CD14-positive monocyte (primary cell): ENCODE measurements at regions not wholly inside any gene's neighbourhood (a gene's known extent, or its start where the extent isn't known, plus 50 kb on each side); places are given as distances from the start of the nearest gene placed in this dataset.

Experiments
- DNase-seq, 3 donors: peaks; one replicate each; pipeline ENCODE4 v3.0.0-alpha.2; 2011 to 2022
- H2AFZ ChIP-seq: 2 replicates; pipeline ENCODE4 v1.6.0; 2012; ENCODE audit warnings: mild to moderate bottlenecking, low read depth, low read length, inconsistent platforms; ENCODE audit not compliant: insufficient read depth, poor library complexity, severe bottlenecking
- H3K27ac ChIP-seq, 2 donors: 1 replicate in 1 of 2; 2 replicates in 1 of 2; pipeline ENCODE4 v1.5.1; 2012 to 2013; ENCODE audit warnings: low read length in 2 of 2, control low read depth in 1 of 2, inconsistent platforms in 1 of 2, low read depth in 1 of 2, mild to moderate bottlenecking in 1 of 2
- H3K27me3 ChIP-seq, 2 donors: one replicate each; pipeline versions ENCODE4 v1.6.0 to v1.6.1; 2011 to 2013; ENCODE audit warnings: low read length in 2 of 2; ENCODE audit not compliant: control insufficient read depth in 2 of 2, insufficient read depth in 2 of 2
- H3K36me3 ChIP-seq, 2 donors: replicated peaks in 1 of 2; 1 replicate in 1 of 2; 2 replicates in 1 of 2; pipeline versions ENCODE4 v1.5.1 to v1.6.1; 2012 to 2013; ENCODE audit warnings: low read length in 2 of 2, control low read depth in 1 of 2, inconsistent platforms in 1 of 2, mild to moderate bottlenecking in 1 of 2; ENCODE audit not compliant: insufficient read depth in 2 of 2, control insufficient read depth in 1 of 2
- H3K4me1 ChIP-seq, 2 donors: 1 replicate in 1 of 2; 2 replicates in 1 of 2; pipeline versions ENCODE4 v1.5.1 to v1.6.1; 2012 to 2013; ENCODE audit warnings: low read length in 2 of 2, control low read depth in 1 of 2, inconsistent platforms in 1 of 2, mild to moderate bottlenecking in 1 of 2, moderate library complexity in 1 of 2; ENCODE audit not compliant: insufficient read depth in 2 of 2, control insufficient read depth in 1 of 2
- H3K4me2 ChIP-seq: replicated peaks from 2 replicates; pipeline ENCODE3; 2012; ENCODE audit warnings: low read length, moderate library complexity, mild to moderate bottlenecking; ENCODE audit not compliant: poor library complexity, severe bottlenecking; ENCODE audit errors: extremely low read depth
- H3K4me3 ChIP-seq, 3 experiments: fragments of 200-600 bp in 1 of 3; sonication (generic) in 1 of 3; replicated peaks in 1 of 3; 1 replicate in 2 of 3; 2 replicates in 1 of 3; pipeline ENCODE4 v1.5.1; 2011 to 2013; ENCODE audit warnings: low read length in 3 of 3, mild to moderate bottlenecking in 3 of 3, control low read depth in 2 of 3, low read depth in 2 of 3, inconsistent platforms in 1 of 3, moderate library complexity in 1 of 3
- H3K79me2 ChIP-seq: 2 replicates; pipeline ENCODE4 v1.6.0; 2012; ENCODE audit warnings: mild to moderate bottlenecking, control low read depth, inconsistent platforms, low read length, moderate library complexity; ENCODE audit not compliant: insufficient read depth
- H3K9ac ChIP-seq: 2 replicates; pipeline ENCODE4 v1.6.0; 2017; ENCODE audit warnings: low read length, mild to moderate bottlenecking; ENCODE audit not compliant: insufficient read depth, poor library complexity, severe bottlenecking
- H3K9me3 ChIP-seq, 2 donors: replicated peaks in 1 of 2; 1 replicate in 1 of 2; 2 replicates in 1 of 2; pipeline versions ENCODE4 v1.5.1 to v1.6.1; 2012 to 2013; ENCODE audit warnings: low read length in 2 of 2, control low read depth in 1 of 2; ENCODE audit not compliant: control insufficient read depth in 1 of 2, insufficient read depth in 1 of 2
- H4K20me1 ChIP-seq: 2 replicates; pipeline ENCODE4 v1.6.0; 2012; ENCODE audit warnings: mild to moderate bottlenecking, low read length, control low read depth, moderate library complexity; ENCODE audit not compliant: insufficient read depth
- H3K27ac Mint-ChIP-seq, 7 donors: one replicate each; pipeline ENCODE4 v1.8.0; 2020; ENCODE audit warnings: mild to moderate bottlenecking in 7 of 7, mixed read lengths in 7 of 7, moderate library complexity in 6 of 7, inconsistent platforms in 2 of 7
- H3K27me3 Mint-ChIP-seq, 3 donors: one replicate each; pipeline ENCODE4 v1.8.0; 2021 to 2022; ENCODE audit warnings: low read depth in 3 of 3, mild to moderate bottlenecking in 3 of 3, mixed read lengths in 3 of 3, moderate library complexity in 3 of 3, inconsistent platforms in 1 of 3
- H3K36me3 Mint-ChIP-seq, 2 donors: one replicate each; pipeline ENCODE4 v1.8.0; 2020; ENCODE audit warnings: mixed read lengths in 2 of 2, inconsistent platforms in 1 of 2, mild to moderate bottlenecking in 1 of 2
- H3K4me1 Mint-ChIP-seq: one replicate; pipeline ENCODE4 v1.8.0; 2020; ENCODE audit warnings: mild to moderate bottlenecking, mixed read lengths
- H3K4me3 Mint-ChIP-seq, 2 donors: one replicate each; pipeline ENCODE4 v1.8.0; 2020; ENCODE audit warnings: mild to moderate bottlenecking in 2 of 2, mixed read lengths in 2 of 2, moderate library complexity in 1 of 2
- H3K9me3 Mint-ChIP-seq, 7 donors: one replicate each; pipeline ENCODE4 v1.8.0; 2020 to 2022; ENCODE audit warnings: mixed read lengths in 7 of 7, mild to moderate bottlenecking in 6 of 7, moderate library complexity in 6 of 7, inconsistent platforms in 2 of 7
- CTCF ChIP-seq: fragments of 200-600 bp; IDR thresholded peaks from one replicate; pipeline ENCODE4 v1.8.0; 2022; ENCODE audit warnings: antibody characterized with exemption, mild to moderate bottlenecking
- WGBS: methylation state at CpG from one replicate; pipeline ENCODE4 v1.1.5; 2013; ENCODE audit warnings: missing lambda C conversion rate; ENCODE audit not compliant: insufficient coverage; 5-methylcytosine and 5-hydroxymethylcytosine counted together
- intact Hi-C, 2 donors: fragments of 100-400 bp; cut with micrococcal nuclease; formaldehyde crosslinking; loops; one replicate each; pipeline versions ENCODE4 v1.15.0 to v1.15.1; 2023

DNA sequence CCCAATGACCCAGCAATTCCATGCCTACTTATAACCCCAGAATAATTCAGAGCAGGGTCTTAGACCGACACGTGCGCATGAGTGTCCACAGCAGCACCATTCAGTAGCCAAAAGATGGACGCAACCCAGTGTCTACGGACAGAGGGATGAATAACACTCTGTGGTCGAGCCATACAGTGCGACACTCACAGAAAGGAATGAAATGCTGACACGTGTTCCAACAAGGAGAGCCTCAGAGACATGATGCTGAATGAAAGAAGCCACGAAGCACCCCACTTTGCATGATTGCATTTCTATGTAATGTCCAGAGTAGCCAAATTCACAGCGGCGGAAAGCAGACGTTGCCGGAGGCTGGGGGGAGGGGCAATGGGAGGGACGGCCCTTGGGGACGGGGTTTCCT lies 134.4 kb downstream of the CTTN start:
- no peak for DNase-seq
- Mint-ChIP-seq H3K9me3 (peaks cover 2 to 10% (median 5%) of the 10 kb centered on the region in 7 donors), H3K36me3 (no peaks in the 10 kb centered on the region), H3K4me3 (no peak overlapping the region), H3K4me1 (no peaks in the 10 kb centered on the region), H3K27ac (no peak overlapping the region), H3K27me3 (peaks cover 1 to 3% (median 3%) of the 10 kb centered on the region in 3 donors)
- H2AFZ ChIP-seq = no peak overlapping the region
- H3K27ac ChIP-seq = no peak overlapping the region
- no peaks in the 10 kb centered on the region for H3K27me3 ChIP-seq
- 91% methylated on average over 9 of the region's 15 CpGs for WGBS
- H3K9me3 ChIP-seq = peaks cover 4 to 8% of the 10 kb centered on the region in 2 donors
- intact Hi-C loops = no loop called here
- no peaks in the 10 kb centered on the region for H3K79me2 ChIP-seq
- no peaks in the 10 kb centered on the region for H3K4me1 ChIP-seq
- H3K9ac ChIP-seq = no peak overlapping the region
- no peak for TF ChIP-seq CTCF
- H3K4me2 ChIP-seq = no peak overlapping the region
- H3K4me3 ChIP-seq = no peak overlapping the region
- H4K20me1 ChIP-seq = no peaks in the 10 kb centered on the region
- H3K36me3 ChIP-seq = no peaks in the 10 kb centered on the region

GRCh38 chr11:70535191-70535971 lies 137.1 kb downstream of the CTTN start:
- H3K9me3 ChIP-seq = peaks cover 4 to 8% of the 10 kb centered on the region in 2 donors
- no peaks in the 10 kb centered on the region for H3K36me3 ChIP-seq
- H3K27me3 ChIP-seq = no peaks in the 10 kb centered on the region
- peaks cover 3 to 6% (median 4%) of the 10 kb centered on the region in 3 donors for H3K27me3 Mint-ChIP-seq
- no peak overlapping the region for H3K27ac Mint-ChIP-seq
- H4K20me1 ChIP-seq = no peaks in the 10 kb centered on the region
- intact Hi-C loops = no loop called here
- no peaks in the 10 kb centered on the region for H3K4me1 Mint-ChIP-seq
- DNase-seq = no peak
- H3K36me3 Mint-ChIP-seq = no peaks in the 10 kb centered on the region
- H3K4me1 ChIP-seq = no peaks in the 10 kb centered on the region
- no peak overlapping the region for H3K9ac ChIP-seq
- H3K79me2 ChIP-seq = no peaks in the 10 kb centered on the region
- TF ChIP-seq CTCF = no peak
- H3K4me3 Mint-ChIP-seq = no peak overlapping the region
- H3K9me3 Mint-ChIP-seq = peaks cover 2 to 10% (median 5%) of the 10 kb centered on the region in 7 donors
- 97% methylated on average over 16 of the region's 16 CpGs for WGBS
- no peak overlapping the region for H2AFZ ChIP-seq
- no peak overlapping the region for H3K27ac ChIP-seq
- H3K4me3 ChIP-seq = no peak overlapping the region
- H3K4me2 ChIP-seq = no peak overlapping the region
